ENCODE measurements at regions not wholly inside any gene's neighbourhood (a gene's known extent, or its start where the extent isn't known, plus 50 kb on each side); places are given as distances from the start of the nearest gene placed in this dataset.
"Not testable (repeated sequence)": the region's sequence is repeated elsewhere in the genome, so short reads cannot be mapped to it uniquely, and the experiment has no call there.

GRCh38 chr17:33712120-33712519 is 419.0 kb upstream of the ASIC2 start:
- no peak for DNase-seq

- no peak for DNase-seq
Observed at GRCh38 chr17:33716957-33717356, 423.9 kb upstream of the ASIC2 start.

GRCh38 chr17:33723736-33724135 is 430.6 kb upstream of the ASIC2 start:
- not testable (repeated sequence) for DNase-seq

DNA sequence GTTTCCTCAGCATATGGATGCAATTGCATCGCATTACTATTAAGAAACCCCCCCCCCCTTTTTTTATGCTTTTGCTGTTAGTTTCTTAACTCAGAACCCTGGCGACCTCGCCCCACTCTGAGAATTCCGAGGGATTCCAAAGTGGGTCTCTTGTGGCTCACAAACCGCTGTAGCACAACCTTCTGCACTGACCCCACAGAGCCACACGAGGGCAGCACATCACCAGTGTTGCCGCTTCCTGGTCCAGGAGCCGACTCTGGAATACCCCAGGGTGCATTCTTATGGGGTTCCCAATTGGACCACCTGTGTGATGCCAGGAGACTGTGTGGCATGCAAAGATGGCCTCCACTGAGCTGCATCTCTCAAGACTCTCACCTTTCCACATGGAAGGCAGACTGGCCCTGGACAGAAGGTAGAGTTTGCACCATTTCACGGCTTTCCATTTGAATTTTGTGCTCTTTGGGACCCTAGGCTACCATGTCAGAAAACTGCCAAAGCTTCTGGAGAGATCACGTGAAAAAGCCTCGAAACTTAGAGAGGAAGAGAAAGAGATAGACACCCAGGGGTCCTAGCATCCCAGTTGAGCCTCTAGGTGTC is 432.7 kb upstream of the ASIC2 start:
- no peak for DNase-seq

DNA sequence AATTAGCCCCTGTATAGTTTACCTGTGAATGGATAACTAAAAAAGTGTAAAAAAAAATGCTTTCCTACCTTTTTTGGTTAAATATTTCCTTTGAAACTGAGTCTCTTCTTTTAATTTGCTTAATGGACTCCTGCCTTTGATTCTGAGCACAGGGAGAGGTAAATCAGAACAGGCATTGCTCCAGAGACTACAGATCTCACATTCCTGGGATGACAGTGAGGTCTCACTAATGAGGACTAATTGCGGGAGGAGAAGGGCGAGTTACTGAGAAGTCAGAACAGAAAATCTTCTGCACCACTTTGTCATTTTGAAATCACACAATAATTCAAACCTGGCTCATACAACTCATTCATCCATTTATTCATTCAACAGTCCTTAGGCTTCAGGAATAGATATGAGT is 437.0 kb upstream of the ASIC2 start:
- DNase-seq = no peak

DNA sequence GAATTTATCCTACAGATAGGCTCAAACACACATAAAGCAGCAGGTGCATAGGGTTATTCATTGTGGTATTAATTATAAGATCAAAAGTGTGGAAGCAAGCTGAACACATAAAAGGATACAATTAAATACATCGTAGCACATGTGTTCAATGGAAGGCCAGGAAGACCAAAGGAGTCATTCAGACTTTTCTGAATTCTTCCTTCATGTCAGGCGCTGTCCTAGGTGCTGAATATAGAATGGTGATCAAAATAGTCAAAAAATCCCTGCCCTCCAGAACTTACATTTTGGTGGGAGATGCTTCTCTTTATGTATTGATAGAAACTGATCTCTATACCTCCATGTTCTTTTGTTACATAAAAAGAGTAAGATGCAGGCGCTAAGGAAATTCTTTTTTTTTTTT is 439.0 kb upstream of the ASIC2 start:
- DNase-seq = no peak

DNA sequence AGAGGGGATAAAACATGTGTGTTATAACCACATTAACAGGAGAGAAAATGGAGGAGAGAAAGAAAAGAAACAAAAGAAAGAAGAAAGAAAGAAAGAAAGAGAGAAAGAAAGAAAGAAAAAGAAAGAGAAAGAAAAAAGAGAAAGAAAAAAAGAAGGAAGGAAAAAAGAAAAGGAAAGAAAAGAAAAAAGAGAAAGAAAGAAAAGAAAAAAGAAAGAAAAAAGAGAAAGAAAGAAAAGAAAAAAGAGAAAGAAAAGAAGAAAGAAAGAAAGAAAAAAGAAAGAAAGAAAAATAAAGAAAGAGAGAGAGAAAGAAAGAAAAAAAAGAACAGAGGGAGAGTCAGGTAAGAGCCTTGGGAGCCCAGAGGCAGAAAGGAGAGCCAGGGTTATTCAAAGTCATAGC is 446.6 kb upstream of the ASIC2 start:
- no peak for DNase-seq

DNA sequence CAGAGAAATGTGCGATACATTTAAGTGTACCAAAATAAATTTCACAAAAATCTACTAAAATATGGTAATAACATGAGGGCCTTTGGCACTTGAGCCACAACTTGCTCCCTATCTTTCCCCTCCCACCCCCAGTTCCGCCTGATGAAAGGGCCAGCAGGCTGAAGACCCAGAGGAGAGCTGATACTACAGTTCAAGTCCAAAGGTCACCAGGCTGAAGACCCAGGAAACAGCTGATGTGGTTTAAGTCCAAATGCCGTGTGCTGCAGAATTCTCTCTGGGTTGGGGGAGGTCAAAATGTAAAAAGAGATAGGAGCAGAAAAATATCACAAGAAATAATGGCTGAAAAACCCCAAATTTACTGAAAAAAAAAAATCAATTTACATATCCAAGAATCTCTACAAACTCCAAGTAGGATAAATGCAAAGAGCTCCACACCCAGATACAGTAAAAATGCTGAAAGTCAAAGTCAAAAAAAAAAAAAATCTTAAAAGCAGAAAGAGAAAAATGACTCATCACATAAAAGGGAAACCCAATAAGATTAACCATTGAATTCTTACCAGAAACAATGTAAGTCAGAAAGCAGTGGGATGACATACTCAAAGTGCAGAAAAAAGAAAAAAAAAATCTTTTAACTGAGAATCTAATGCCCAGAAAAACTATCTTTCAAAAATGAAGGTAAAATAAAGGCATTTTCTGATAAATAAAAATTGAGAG is 452.1 kb upstream of the ASIC2 start:
- no peak for DNase-seq

- DNase-seq = no peak
Observed at GRCh38 chr17:33749171-33749570, 456.1 kb upstream of the ASIC2 start.

GRCh38 chr17:33750943-33751701 is 458.0 kb upstream of the ASIC2 start:
- peak; percentile 65 for DNase-seq

GRCh38 chr17:33751702-33752065 is 458.6 kb upstream of the ASIC2 start:
- DNase-seq = no peak

DNA sequence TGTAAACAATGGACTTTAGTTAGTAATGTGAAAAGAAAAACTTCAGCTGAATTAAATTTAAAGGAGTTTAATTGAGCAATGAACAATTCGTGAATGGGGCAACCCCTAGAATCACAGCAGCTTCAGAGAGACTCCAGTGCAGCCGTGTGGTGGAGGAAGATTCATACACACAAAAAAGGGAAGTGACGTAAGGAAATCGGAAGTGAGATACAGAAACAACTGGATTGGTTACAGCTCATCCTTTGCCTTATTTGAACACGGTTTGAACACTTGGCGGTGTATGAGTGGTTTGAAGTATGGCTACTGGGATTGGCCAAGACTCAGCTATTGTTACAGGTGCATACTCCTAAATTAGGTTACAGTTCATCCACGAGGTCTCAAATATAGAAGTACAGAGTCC is 460.4 kb upstream of the ASIC2 start:
- no peak for DNase-seq

DNA sequence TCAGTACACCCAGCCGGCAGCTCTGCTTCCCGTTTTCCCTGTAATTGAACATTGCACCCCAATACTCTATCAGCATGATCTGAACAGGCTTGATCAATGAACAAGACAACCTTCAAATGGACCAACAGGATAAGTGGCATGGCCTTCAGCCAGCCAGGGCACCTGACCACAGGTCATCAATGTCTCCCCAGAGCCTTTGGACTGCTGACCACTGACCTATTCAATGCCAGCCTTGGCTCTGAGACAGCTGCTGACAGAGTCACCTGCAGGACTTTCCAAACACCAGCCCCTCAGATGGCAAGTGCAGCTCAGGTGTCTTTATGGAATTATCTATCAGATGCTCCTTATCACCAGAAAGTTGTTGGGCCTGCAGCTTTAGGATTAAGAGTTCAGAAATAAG is 462.9 kb upstream of the ASIC2 start:
- no peak for DNase-seq

GRCh38 chr17:33765871-33766270 is 472.8 kb upstream of the ASIC2 start:
- no peak for DNase-seq

DNA sequence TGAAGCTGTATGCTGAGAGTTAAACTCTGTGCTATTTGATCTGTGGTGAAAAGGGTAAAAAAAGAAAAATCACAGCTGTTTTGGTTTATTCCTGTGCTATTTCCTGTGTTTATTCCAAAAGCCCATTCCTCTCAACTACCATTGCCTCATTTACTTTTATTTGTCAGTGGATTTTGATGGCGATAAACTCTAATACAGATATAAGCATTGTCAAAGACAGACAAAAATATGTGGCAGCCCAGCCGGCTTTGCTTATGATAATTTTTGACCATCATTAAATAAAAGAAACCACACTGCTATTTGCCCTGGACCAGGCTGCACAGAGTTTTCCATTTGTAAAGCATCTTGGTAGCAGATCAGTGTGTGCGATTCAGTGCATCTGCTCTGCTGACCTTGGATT is 473.6 kb upstream of the ASIC2 start:
- no peak for DNase-seq

GRCh38 chr17:33769066-33769465 is 476.0 kb upstream of the ASIC2 start:
- no peak for DNase-seq

- no peak for DNase-seq
Observed at GRCh38 chr17:33776304-33776703, 478.8 kb upstream of the CCL2 start.

- no peak for DNase-seq
Observed at GRCh38 chr17:33776903-33777302, 478.2 kb upstream of the CCL2 start.

GRCh38 chr17:33777674-33778073 is 477.4 kb upstream of the CCL2 start:
- DNase-seq = no peak

- no peak for DNase-seq
Observed at GRCh38 chr17:33778505-33779233, 476.4 kb upstream of the CCL2 start.

GRCh38 chr17:33779234-33779591 is 475.9 kb upstream of the CCL2 start:
- peak; percentile 16 for DNase-seq

DNA sequence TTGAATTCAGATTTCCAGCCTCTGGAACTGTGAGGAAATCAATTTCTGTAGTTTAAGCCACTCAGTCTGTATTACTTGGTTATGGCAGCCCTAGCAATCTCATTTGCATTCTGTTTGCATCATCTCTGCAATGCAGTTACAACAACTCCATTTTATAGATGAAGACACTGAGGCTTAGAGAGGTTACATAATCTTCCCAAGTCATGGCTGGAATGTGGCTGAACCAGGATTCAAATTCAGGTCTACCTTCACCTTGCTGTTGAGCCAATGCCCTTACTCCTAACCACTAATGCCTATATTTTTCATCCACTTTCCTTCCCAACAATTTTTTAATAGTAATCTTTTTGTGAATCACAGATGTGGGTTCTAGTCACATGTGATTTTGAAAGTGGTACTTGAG is 469.8 kb upstream of the CCL2 start:
- no peak for DNase-seq

GRCh38 chr17:33786478-33786877 is 468.6 kb upstream of the CCL2 start:
- no peak for DNase-seq

- no peak for DNase-seq
Observed at GRCh38 chr17:33789658-33790057, 465.4 kb upstream of the CCL2 start.
